Body of pancreas (tissue), 4 donors: ENCODE measurements at regions not wholly inside any gene's neighbourhood (a gene's known extent, or its start where the extent isn't known, plus 50 kb on each side); places are given as distances from the start of the nearest gene placed in this dataset.

Experiments used
- ATAC-seq: fragments of 150-250 bp; one replicate; pipeline ENCODE4 v1.9.1; 2016
- DNase-seq, 4 donors: peaks; one replicate each; pipeline ENCODE4 v3.0.0-alpha.2; 2019
- H3K27ac ChIP-seq, 4 donors: fragments of 200-600 bp; sonication (generic); 1 replicate in 3 of 4; 2 replicates in 1 of 4; pipeline versions ENCODE4 v1.5.1 to v1.6.1; 2016 to 2019; ENCODE audit warnings: mild to moderate bottlenecking in 1 of 4, mixed read lengths in 1 of 4, moderate library complexity in 1 of 4
- H3K27me3 ChIP-seq, 2 donors: fragments of 200-600 bp; sonication (generic); one replicate each; pipeline ENCODE4 v1.6.0; 2016; ENCODE audit warnings: mild to moderate bottlenecking in 1 of 2
- H3K36me3 ChIP-seq, 2 donors: fragments of 200-600 bp; sonication (generic); replicated peaks in 1 of 2; 2 replicates each; pipeline ENCODE4 v1.5.1; 2016; ENCODE audit warnings: low read depth in 2 of 2; ENCODE audit not compliant: insufficient read depth in 1 of 2
- H3K4me1 ChIP-seq: fragments of 200-600 bp; sonication (generic); one replicate; pipeline ENCODE4 v1.6.0; 2016
- H3K4me3 ChIP-seq, 2 donors: fragments of 200-600 bp; sonication (generic); 1 replicate in 1 of 2; 2 replicates in 1 of 2; pipeline ENCODE4 v1.5.1; 2016 to 2019
- H3K9me3 ChIP-seq, 3 donors: fragments of 200-600 bp; sonication (generic); 1 replicate in 2 of 3; 2 replicates in 1 of 3; pipeline ENCODE4 v1.5.1; 2016
- CTCF ChIP-seq, 7 experiments: fragments of 450-650 bp in 4 of 7; fragments of 200-600 bp in 3 of 7; sonication (generic) in 3 of 7; IDR thresholded peaks; one replicate each; pipeline ENCODE4 v1.5.1; 2016 to 2019; ENCODE audit warnings: antibody characterized with exemption in 7 of 7
- POLR2A ChIP-seq, 3 donors: fragments of 450-650 bp; IDR thresholded peaks; one replicate each; pipeline ENCODE4 v1.6.1; 2016; ENCODE audit warnings: antibody characterized with exemption in 3 of 3, mild to moderate bottlenecking in 2 of 3
- WGBS, 2 donors: methylation state at CpG; one replicate each; pipeline ENCODE4 v1.1.5; 2017; 5-methylcytosine and 5-hydroxymethylcytosine counted together
- intact Hi-C: fragments of 100-400 bp; cut with DNase I; formaldehyde crosslinking; loops from one replicate; pipeline ENCODE4 v1.15.1; 2023

GRCh38 chr12:85374981-85375380 lies 95.0 kb downstream of the ALX1 start:
- DNase-seq (no peak), ATAC-seq (no peak)
- Histone ChIP-seq H3K4me1 (no peaks in the 10 kb centered on the region), H3K27ac (no peak overlapping the region), H3K27me3 (no peaks in the 10 kb centered on the region), H3K9me3 (no peaks in the 10 kb centered on the region), H3K36me3 (no peaks in the 10 kb centered on the region), H3K4me3 (no peak overlapping the region)
- intact Hi-C loops, result no loop called here
- TF ChIP-seq POLR2A (IDR thresholded peaks at IDR 0.05) (no peak), CTCF (IDR thresholded peaks at IDR 0.05) (no peak)
- WGBS, 2 donors, result 14 to 15% methylated on average over 1 of the region's 1 CpG

- no peak overlapping the region for H3K27ac ChIP-seq
- no peaks in the 10 kb centered on the region for H3K9me3 ChIP-seq
- no peaks in the 10 kb centered on the region for H3K4me1 ChIP-seq
- DNase-seq (no peak), ATAC-seq (no peak)
- H3K36me3 ChIP-seq, result no peaks in the 10 kb centered on the region
- H3K4me3 ChIP-seq, result no peak overlapping the region
- intact Hi-C loops, result no loop called here
- H3K27me3 ChIP-seq, result no peaks in the 10 kb centered on the region
- TF ChIP-seq POLR2A (IDR thresholded peaks at IDR 0.05) (no peak), CTCF (IDR thresholded peaks at IDR 0.05) (no peak)
These were observed 105.4 kb downstream of the ALX1 start for GRCh38 chr12:85385406-85385805.

GRCh38 chr12:85390266-85390665 lies 110.2 kb downstream of the ALX1 start:
- Histone ChIP-seq H3K4me1 (no peaks in the 10 kb centered on the region), H3K9me3 (no peaks in the 10 kb centered on the region), H3K27ac (no peak overlapping the region), H3K4me3 (no peak overlapping the region), H3K27me3 (no peaks in the 10 kb centered on the region), H3K36me3 (no peaks in the 10 kb centered on the region)
- WGBS, 2 donors, result 13 to 28% methylated on average over 1 of the region's 1 CpG
- no peak for TF ChIP-seq POLR2A (IDR thresholded peaks at IDR 0.05)
- no peak for TF ChIP-seq CTCF (IDR thresholded peaks at IDR 0.05)
- ATAC-seq (no peak), DNase-seq (no peak)
- intact Hi-C loops, result no loop called here

- Histone ChIP-seq H3K27me3 (no peaks in the 10 kb centered on the region), H3K4me1 (no peaks in the 10 kb centered on the region), H3K9me3 (no peaks in the 10 kb centered on the region), H3K27ac (no peak overlapping the region), H3K36me3 (no peaks in the 10 kb centered on the region), H3K4me3 (no peak overlapping the region)
- no peak for TF ChIP-seq CTCF (IDR thresholded peaks at IDR 0.05)
- no peak for TF ChIP-seq POLR2A (IDR thresholded peaks at IDR 0.05)
- DNase-seq (no peak), ATAC-seq (no peak)
- intact Hi-C loops, result no loop called here
- 68 to 71% methylated on average over 1 of the region's 1 CpG for WGBS, 2 donors
These were observed 112.5 kb downstream of the ALX1 start for GRCh38 chr12:85392508-85392907.

GRCh38 chr12:85393606-85394005 lies 113.6 kb downstream of the ALX1 start:
- no peak for ATAC-seq
- Histone ChIP-seq H3K9me3 (no peaks in the 10 kb centered on the region), H3K27me3 (no peaks in the 10 kb centered on the region)

More at GRCh38 chr12:85393606-85394005, 113.6 kb downstream of the ALX1 start:
- no peak overlapping the region for H3K27ac ChIP-seq
- no peaks in the 10 kb centered on the region for H3K36me3 ChIP-seq
- H3K4me1 ChIP-seq, result no peaks in the 10 kb centered on the region
- no peak overlapping the region for H3K4me3 ChIP-seq
- TF ChIP-seq CTCF (IDR thresholded peaks at IDR 0.05), result no peak
- no peak for TF ChIP-seq POLR2A (IDR thresholded peaks at IDR 0.05)
- intact Hi-C loops, result no loop called here
- no peak for DNase-seq
